Loucy (cell line): ENCODE measurements at regions not wholly inside any gene's neighbourhood (a gene's known extent, or its start where the extent isn't known, plus 50 kb on each side); places are given as distances from the start of the nearest gene placed in this dataset.

Experiments
- H2AFZ ChIP-seq: fragments of 200-600 bp; sonication (generic); 2 replicates; pipeline ENCODE4 v1.6.0; 2016; ENCODE audit warnings: antibody characterized with exemption, mild to moderate bottlenecking, low read length, moderate library complexity
- H3F3A ChIP-seq: fragments of 200-600 bp; 2 replicates; pipeline ENCODE4 v1.6.0; 2016; ENCODE audit warnings: antibody characterized with exemption, low read depth, mild to moderate bottlenecking
- H3K27me3 ChIP-seq: fragments of 200-600 bp; sonication (generic); 2 replicates; pipeline ENCODE4 v1.6.1; 2014; ENCODE audit warnings: low read length, mild to moderate bottlenecking; ENCODE audit not compliant: insufficient read depth, poor library complexity, severe bottlenecking
- H3K36me3 ChIP-seq: fragments of 200-600 bp; sonication (generic); 2 replicates; pipeline ENCODE4 v1.6.1; 2016; ENCODE audit warnings: low read length; ENCODE audit not compliant: insufficient read depth
- H3K4me1 ChIP-seq: fragments of 200-600 bp; sonication (generic); 2 replicates; pipeline ENCODE4 v1.5.1; 2014; ENCODE audit warnings: low read length, mild to moderate bottlenecking; ENCODE audit not compliant: insufficient read depth, poor library complexity, severe bottlenecking
- H3K4me2 ChIP-seq: fragments of 200-600 bp; sonication (generic); 2 replicates; pipeline ENCODE4 v1.6.0; 2014; ENCODE audit warnings: antibody characterized with exemption, low read length, low read depth, mild to moderate bottlenecking; ENCODE audit not compliant: poor library complexity, severe bottlenecking
- H3K4me3 ChIP-seq: fragments of 200-600 bp; sonication (generic); 2 replicates; pipeline ENCODE4 v1.5.1; 2014; ENCODE audit warnings: low read length, mild to moderate bottlenecking, mixed read lengths; ENCODE audit not compliant: poor library complexity, severe bottlenecking
- H3K79me2 ChIP-seq: fragments of 200-600 bp; sonication (generic); 2 replicates; pipeline ENCODE4 v1.6.1; 2014; ENCODE audit warnings: low read length; ENCODE audit not compliant: insufficient read depth
- H3K9ac ChIP-seq: fragments of 200-600 bp; sonication (generic); 2 replicates; pipeline ENCODE4 v1.6.0; 2014; ENCODE audit warnings: mild to moderate bottlenecking, low read depth, low read length, moderate library complexity; ENCODE audit not compliant: poor library complexity, severe bottlenecking
- H3K9me2 ChIP-seq: fragments of 200-600 bp; sonication (generic); replicated peaks from 2 replicates; pipeline ENCODE4 v1.6.1; 2016; ENCODE audit warnings: low read depth, low read length, mixed read lengths
- H3K9me3 ChIP-seq: fragments of 200-600 bp; sonication (generic); 2 replicates; pipeline ENCODE4 v1.6.1; 2014; ENCODE audit warnings: mild to moderate bottlenecking, antibody characterized with exemption, low read length, low read depth; ENCODE audit not compliant: insufficient read depth
- H4K20me1 ChIP-seq: fragments of 200-600 bp; sonication (generic); 2 replicates; pipeline ENCODE4 v1.6.0; 2014; ENCODE audit warnings: antibody characterized with exemption, low read length, mild to moderate bottlenecking; ENCODE audit not compliant: insufficient read depth, poor library complexity, severe bottlenecking
- EZH2phosphoT487 ChIP-seq: fragments of 200-600 bp; IDR thresholded peaks from 2 replicates; pipeline ENCODE4 v1.6.1; 2018; ENCODE audit warnings: antibody characterized with exemption, mild to moderate bottlenecking, moderate library complexity, borderline replicate concordance
- TF ChIP-seq, protein P1 (sequence below): fragments of 200-600 bp; sonication (generic); conservative IDR thresholded peaks from 2 replicates; pipeline ENCODE4 v1.5.1; 2014; ENCODE audit warnings: mild to moderate bottlenecking, antibody characterized with exemption, low read length

DNA sequence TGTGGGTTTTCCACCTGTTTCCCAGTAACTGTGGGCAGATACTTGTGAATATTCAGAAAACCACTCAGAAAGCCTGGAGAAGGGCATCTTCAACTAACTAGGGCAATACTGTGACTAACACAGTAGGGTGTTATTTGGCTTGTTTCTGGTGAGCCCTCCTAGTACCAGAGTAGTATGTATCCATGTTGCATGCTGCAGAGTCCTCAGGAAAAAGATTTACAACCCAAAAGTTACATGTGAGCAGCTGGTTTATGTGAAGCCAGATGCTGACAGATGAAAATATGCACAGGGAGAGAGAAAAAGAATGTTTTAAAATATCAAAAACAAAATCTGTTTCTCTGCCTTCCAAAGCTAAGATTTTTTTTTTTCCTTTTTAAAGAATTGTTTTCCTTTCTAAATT lies 333.2 kb upstream of the UBE2E3 start:
- H3F3A ChIP-seq = no peaks in the 10 kb centered on the region
- no peaks in the 10 kb centered on the region for H3K9me3 ChIP-seq
- H3K36me3 ChIP-seq = no peaks in the 10 kb centered on the region
- H3K79me2 ChIP-seq = no peaks in the 10 kb centered on the region
- no peak overlapping the region for H3K9ac ChIP-seq
- TF ChIP-seq, protein P1, sequence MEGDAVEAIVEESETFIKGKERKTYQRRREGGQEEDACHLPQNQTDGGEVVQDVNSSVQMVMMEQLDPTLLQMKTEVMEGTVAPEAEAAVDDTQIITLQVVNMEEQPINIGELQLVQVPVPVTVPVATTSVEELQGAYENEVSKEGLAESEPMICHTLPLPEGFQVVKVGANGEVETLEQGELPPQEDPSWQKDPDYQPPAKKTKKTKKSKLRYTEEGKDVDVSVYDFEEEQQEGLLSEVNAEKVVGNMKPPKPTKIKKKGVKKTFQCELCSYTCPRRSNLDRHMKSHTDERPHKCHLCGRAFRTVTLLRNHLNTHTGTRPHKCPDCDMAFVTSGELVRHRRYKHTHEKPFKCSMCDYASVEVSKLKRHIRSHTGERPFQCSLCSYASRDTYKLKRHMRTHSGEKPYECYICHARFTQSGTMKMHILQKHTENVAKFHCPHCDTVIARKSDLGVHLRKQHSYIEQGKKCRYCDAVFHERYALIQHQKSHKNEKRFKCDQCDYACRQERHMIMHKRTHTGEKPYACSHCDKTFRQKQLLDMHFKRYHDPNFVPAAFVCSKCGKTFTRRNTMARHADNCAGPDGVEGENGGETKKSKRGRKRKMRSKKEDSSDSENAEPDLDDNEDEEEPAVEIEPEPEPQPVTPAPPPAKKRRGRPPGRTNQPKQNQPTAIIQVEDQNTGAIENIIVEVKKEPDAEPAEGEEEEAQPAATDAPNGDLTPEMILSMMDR = no peak
- no peak for TF ChIP-seq EZH2phosphoT487
- no peaks in the 10 kb centered on the region for H3K4me1 ChIP-seq
- no peaks in the 10 kb centered on the region for H3K27me3 ChIP-seq
- H2AFZ ChIP-seq = no peak overlapping the region
- H3K4me3 ChIP-seq = no peak overlapping the region
- no peak overlapping the region for H3K4me2 ChIP-seq
- H4K20me1 ChIP-seq = no peaks in the 10 kb centered on the region
- H3K9me2 ChIP-seq = no peaks in the 10 kb centered on the region

DNA sequence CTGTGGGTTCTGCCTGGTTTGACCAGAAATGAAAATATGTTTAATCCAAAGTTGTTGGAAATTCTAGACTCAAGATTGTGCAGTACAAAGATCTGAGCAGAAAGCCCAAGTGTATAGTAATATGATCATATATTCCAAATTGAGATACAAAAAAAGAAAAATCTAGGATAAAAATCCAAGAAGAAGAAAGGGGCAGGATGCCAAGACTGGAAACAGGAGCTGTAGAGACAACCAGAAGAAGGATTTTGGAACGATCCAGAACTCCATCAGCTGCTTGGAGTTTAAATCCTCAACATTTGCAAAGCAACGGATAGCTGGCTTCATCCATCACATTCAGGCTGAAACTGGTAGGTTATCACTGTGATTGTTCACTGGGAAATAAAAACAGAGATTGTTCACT lies 333.6 kb upstream of the UBE2E3 start:
- Histone ChIP-seq H4K20me1 (no peaks in the 10 kb centered on the region), H3K79me2 (no peaks in the 10 kb centered on the region), H3K9me2 (no peaks in the 10 kb centered on the region), H3K4me3 (no peak overlapping the region), H3K9ac (no peak overlapping the region), H3K36me3 (no peaks in the 10 kb centered on the region), H3K27me3 (no peaks in the 10 kb centered on the region), H3K4me2 (no peak overlapping the region), H3K9me3 (no peaks in the 10 kb centered on the region), H3K4me1 (no peaks in the 10 kb centered on the region), H3F3A (no peaks in the 10 kb centered on the region), H2AFZ (no peak overlapping the region)
- TF ChIP-seq, protein P1 = no peak
- TF ChIP-seq EZH2phosphoT487 = no peak

DNA sequence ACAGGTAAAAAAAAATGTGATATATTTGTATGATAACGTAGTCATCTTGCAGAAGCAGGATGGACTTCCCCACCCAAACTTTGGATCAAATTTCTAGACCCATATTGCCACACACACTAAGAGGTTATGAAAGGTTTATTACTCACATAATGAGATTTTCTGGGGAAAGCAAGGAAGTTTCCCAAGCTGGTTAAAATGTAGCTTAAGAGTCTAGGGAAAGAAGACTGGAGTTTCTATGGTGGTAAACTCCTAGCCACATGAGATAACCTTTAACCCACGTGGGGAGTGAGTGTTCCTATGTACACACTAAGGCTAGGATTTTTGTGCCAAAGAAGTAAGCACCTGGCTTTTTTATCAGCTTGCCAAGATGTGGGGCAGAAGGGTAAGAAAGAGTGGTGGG lies 335.7 kb upstream of the UBE2E3 start:
- Histone ChIP-seq H3F3A (no peaks in the 10 kb centered on the region), H3K4me1 (no peaks in the 10 kb centered on the region), H3K4me3 (no peak overlapping the region), H2AFZ (no peak overlapping the region), H3K9ac (no peak overlapping the region), H3K4me2 (no peak overlapping the region), H4K20me1 (no peaks in the 10 kb centered on the region), H3K9me3 (no peaks in the 10 kb centered on the region), H3K79me2 (no peaks in the 10 kb centered on the region), H3K36me3 (no peaks in the 10 kb centered on the region), H3K27me3 (no peaks in the 10 kb centered on the region), H3K9me2 (no peaks in the 10 kb centered on the region)
- TF ChIP-seq EZH2phosphoT487 = no peak
- TF ChIP-seq, protein P1 = no peak
